Hindlimb muscle (tissue), 1 donor: ENCODE measurements at regions not wholly inside any gene's neighbourhood (a gene's known extent, or its start where the extent isn't known, plus 50 kb on each side); places are given as distances from the start of the nearest gene placed in this dataset.
A peak's percentile ranks its signal among the peaks of the same experiment; 100 is the strongest.

Source experiments
- DNase-seq: peaks from one replicate; pipeline ENCODE4 v3.0.0-alpha.2; 2013

DNA sequence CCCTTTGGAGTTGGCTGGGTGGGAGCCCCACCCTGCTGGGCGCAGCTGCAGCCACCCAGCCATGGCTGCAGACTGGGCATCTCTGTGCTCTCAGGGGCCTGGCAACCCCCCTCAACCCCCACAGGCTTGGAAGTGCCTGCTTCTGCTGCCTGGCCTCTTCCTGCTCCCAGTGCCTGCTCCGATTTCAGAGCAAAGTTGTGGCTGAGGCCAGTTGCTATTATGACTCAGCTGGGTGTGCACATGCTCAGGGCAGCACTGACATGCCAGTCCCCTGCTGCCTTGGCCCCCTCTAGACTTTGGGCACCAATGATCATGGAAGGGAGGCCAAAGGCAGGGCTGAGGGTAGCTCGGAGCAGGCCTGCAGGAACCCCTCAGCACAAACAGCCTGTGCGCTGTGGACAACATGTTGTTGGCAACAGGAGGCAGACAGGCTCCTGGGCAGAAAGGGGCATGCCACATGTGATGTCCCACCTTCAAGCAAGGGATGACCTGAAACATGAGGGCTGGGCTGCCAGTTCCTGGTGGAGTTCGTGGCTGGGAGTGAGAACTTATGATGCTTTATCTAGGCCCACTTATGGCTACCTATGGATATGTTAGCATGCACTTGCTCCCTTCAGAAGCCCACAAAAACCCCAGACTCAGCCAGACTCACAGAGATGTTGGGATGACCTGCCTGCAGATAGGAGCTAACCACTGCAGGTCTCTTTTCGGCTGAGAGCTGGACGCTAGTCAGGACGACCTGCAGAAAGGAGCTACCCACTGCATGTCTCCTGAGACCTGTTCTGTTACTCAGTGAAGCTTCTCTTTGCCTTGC, 96.4 kb upstream of the AMOTL1 start:
- DNase-seq: no peak

DNA sequence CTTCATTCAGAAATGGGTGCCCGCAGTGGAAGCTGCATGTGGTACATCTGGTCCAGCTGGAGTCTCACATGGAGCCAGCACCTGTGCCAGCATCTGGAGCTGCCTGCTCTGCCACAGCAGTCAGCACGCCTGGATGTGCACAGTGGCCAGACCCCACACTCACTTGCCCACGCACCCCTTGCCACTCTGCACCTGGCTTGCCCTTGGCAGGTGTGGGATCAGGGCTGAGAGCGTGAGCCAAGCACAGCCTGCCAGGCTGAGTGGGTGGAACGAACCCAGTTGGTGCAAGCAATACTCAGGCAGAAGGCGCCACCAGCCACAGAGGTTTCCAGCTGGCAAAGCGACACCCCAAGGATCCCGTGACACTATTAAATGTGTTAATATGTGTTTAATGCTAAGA, 95.5 kb upstream of the AMOTL1 start:
- DNase-seq: no peak

DNA sequence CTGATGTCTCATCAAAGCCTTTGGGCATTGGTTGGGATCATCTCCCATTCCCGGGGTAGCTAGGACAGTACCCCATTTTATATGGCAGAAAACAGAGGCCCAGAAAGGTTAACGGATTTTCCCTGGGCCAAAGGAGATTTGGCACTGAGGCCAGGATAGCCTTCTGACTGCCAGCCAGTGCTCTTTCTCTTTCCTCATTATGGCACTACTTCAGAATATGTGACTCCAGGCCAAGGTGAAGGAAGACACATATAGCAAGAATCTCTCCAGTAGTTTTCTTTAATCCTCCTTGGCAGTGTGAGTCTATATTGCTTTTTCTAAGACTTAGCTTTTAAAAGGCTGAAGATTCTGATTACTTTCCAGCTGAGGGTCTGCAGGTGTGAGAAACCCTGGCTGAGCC, 94.8 kb upstream of the AMOTL1 start:
- DNase-seq: peak; percentile 28

DNA sequence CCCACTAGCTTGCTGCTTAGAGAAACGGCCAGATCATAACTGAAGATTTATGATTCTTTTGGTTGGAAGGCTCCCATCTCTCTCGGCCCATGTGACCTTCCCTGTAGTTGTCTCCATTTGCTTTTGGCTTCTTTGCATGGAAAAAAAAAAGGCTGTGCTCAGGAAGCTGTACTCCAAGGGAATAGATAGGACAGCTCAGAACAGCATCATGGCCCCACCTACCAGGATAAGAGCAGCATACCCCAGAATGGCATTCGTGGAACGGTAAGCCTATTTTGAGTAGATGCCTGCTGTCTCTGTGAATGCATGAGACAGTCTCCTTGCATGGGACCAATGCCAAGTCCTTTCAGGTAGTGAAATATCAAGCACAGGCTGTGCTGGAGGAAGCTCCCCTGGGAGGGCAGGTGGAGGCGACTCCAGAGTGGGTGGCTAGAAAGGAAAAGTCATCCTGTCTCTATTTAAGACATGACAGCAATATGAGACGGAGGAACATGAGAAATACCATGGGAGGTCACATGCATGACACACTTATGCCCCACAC, 94.1 kb upstream of the AMOTL1 start:
- DNase-seq: peak; percentile 68

DNA sequence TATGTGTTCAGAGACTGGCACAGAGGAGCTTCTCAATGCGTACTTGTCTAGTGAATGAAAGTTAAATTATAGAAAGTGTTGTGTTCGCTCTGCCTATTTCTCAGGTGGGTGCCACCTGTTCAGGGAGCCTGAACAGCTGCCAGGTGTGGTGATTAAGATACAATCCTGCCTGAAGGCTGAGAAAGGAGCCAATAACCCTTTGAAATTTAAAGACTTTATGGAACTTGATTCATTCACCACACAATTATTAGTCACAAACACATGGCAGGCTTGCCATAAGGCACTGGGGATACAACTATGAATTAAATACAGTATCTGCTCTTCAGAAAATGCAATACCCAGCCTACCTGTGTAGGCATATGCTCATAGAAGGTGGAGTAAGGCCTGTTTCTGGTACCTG, 92.9 kb upstream of the AMOTL1 start:
- no peak for DNase-seq

DNA sequence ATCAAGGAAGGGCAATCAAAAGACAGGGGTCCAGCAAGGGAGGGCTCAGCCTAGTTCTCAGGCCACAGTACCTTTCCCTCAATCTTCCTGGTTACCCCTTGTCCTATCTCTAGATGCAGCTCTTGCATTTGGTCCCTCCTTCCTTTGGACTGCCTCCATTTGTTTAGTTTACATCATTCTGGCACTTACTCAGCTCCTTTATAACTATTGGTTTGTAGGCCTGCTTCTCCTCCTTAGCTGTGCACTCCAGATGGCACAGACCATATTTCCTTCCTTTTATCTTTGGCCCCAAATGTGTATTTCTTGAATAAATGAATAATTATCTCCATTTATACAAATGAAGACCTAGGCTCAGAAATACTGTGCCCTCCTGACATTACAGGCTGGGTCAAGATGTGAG, 92.3 kb upstream of the AMOTL1 start:
- DNase-seq: no peak

DNA sequence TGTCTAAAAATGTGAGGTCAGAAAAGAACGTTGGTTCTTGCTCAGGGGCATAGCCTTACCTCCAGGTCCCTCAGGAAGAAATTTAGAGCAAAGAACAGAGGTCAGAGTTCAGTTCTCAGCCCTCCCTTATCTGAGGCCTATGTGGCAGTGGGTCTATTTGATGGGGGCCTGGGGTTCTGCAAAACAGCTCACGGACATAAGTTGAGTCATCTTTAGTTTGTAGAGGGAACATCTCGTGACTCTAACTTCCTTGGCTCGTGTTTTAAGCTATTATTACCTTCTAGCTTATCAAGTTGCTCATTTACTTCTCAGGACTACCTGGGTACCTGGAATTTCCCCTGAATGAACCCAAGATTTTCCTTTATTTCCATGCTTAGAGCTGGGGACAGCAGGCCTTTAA, 91.3 kb upstream of the AMOTL1 start:
- DNase-seq: no peak

DNA sequence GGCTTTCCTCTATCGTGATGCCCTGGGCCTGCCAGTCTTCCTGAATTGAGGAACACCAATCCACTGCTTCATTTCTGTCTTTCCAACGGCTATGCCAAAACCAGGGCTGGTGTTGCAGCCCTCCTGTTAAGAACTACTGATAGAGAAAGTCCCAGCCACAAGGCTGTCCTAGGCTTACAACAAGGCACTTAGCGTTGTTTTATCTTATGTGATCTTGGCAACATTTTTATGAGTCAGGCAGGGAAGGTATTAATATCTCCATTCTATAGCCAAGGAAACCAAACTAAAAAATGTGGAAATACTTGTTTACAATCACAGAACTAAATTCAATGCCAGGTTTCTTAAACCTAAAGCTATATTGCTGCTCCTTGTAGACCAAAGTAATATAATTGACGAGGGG, 89.9 kb upstream of the AMOTL1 start:
- DNase-seq: no peak

DNA sequence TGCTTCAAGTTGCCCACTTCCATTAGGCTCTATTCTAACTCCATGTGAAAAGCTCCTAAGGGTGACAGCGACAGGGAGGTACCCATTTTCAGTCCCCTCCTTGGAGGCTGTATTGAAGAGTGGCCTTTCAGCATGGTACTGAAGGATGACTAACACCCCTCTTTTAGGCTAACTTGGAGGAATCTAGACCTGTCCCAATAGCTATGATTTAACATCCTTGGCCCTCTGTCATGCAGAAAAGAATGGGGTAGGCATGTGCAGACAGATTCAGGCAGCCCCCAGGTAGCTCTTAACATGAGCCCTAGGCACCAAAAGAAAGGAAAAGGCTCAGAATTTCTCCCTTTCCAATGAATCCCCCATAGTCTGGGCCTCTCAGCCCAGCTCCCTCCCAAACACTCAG, 89.3 kb upstream of the AMOTL1 start:
- no peak for DNase-seq

DNA sequence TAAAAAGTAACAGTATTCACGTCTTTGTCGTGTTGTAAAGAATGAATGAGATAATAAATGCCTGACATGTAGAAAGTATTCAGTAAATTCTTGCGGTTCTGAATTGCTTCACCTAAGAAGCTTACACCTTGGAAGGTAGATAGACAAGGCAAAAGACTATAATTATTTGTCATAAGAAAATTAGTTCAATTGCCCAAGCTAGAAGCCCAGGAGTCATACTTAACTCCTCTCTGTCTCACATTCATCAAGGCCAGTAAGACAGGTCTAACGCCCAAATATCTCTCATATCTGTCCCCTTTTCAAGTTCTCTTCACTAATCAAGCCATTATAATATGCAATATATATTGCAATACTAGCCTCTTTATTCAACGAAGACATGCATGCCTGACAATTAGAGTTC, 87.7 kb upstream of the AMOTL1 start:
- no peak for DNase-seq

DNA sequence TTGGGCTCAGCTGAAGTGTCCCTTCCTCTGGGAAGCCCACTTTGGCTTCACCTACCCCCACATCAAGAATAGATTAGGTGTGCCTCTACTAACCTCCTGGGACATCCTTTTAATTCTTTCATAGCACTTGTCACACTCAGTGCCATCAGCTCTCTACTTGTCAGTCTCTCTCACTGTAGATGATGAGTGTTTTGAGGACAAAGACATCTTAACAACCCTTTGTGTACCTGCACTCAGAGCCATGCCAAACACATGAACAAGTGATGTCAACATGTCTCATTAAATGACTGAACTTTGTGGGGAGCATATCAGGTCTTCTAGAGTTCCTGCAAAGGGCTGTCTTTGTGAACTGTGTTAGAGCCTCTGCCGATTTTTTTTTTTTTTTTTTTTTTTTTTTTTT, 87.0 kb upstream of the AMOTL1 start:
- DNase-seq: no peak

DNA sequence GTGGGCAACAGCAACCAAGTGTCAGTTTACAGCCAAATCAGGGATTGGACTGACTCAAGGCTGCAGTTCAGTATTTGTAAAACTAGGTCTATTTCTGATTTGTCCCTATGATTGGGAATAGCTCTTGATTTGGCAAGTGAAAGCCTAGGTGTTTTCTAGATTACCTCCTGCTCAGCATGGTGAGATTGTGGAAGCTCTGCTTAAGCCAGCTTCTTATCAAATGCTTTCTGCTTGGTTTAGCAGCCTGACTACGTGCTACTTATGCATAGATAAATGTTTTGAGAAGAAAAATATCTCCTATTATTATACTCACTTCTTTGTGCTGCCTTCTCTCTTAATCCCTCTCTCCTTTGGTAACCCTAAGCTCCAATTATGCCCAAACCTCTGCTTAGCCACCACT, 86.3 kb upstream of the AMOTL1 start:
- no peak for DNase-seq

DNA sequence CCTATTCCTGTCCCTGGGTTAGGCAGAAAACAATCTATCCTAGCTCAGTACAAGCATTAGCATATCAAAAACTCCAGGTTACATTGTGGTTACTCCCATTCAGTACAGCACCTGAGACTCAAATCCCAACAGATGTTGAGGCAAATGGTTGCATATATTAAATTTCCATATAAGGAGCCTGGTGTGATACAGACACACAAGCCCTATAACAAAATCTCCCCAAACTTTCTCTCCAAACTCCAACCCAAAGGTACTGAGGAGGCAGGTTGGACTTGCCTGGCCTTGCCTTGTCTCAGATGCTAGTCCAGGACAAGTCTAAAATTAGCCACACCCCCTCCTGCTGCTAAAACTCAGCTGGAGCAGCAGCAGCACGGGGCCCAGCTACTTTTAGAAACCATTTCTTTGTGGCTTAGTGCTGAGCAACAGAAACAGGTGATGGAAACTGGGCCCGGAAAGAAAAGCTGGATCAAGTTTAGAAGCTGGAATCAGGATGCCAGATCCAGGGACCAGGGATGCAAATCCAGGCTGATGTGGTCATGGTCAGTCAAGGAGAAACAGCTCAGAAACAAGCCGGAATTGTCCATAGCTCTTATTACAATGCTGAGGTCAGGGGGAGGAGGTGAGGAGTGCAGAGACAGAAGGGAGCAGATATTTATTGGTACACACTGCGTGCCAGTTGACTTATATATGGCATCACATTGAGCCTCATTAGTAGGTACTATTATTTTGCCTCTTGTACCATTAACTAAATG, 73.7 kb upstream of the AMOTL1 start:
- no peak for DNase-seq

DNA sequence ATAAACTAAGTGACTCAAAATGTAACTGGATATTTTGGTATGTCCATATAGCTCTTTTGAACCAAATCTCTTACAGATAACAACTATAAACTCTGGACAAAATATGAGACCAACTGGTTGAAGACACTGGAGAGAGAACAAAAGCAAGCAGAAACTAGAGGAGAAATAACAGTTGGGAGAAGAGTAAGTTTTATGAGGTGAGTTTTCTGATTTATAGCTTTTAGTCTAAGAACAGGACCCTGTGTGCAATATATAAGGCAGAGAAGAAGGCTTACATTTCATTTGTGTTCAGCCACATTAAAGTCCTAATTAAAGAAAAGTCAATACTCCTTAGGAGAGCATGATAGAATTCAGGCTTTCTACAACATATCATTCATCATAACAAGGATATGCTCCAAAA, 71.0 kb upstream of the AMOTL1 start:
- no peak for DNase-seq

DNA sequence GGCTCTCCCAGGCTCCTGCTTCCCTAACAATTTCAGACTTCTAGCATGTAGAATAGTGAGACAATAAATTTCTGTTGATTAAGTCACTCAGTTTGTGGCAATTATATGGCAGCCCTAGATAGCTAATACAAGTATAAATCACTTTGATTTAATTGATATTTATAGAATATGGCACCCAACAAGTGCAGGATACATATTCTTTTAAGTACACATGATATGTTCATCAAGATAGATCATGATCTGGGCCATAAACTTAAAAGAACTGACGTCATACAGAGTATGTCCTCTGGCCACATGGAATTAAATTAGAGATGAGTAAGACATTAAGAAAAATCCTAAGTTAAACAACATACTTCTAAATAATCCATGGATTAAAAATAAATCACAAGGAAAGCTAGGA, 67.5 kb upstream of the AMOTL1 start:
- no peak for DNase-seq

DNA sequence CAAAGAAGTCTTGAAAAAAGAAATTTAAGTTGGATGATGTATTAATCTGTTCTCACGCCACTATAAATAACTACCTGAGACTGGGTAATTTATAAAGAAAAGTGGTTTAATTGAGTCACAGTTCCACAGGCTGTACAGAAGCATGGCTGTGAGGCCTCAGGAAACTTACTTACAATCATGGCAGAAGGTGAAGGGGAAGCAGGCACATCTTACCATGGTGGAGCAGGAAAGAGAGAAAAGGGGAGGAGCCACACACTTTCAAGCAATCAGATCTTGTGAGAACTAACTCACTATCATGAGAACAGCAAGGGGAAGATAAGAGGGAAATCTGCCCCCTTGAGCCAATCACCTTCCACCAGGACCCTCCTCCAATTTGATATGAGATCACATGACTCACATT, 65.7 kb upstream of the AMOTL1 start:
- DNase-seq: no peak

DNA sequence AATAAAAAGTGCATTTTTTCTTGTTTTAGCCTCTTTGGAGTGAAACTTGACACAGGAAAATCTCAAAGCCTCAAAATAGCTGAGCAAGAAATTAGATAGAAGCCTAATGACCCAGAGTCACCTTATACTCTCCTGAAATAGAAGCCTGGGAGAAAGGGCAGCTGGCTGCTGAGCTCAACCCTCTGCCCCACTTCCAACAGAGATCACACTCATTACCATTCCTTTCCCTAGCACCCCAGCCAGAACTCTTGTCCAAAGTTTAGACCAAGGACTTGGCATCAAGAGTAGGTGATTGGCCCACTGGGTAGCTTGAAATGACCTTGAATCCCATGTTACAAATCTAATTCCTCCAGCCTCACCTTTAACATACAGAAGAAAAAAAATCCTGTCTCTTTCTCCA, 62.7 kb upstream of the AMOTL1 start:
- no peak for DNase-seq

DNA sequence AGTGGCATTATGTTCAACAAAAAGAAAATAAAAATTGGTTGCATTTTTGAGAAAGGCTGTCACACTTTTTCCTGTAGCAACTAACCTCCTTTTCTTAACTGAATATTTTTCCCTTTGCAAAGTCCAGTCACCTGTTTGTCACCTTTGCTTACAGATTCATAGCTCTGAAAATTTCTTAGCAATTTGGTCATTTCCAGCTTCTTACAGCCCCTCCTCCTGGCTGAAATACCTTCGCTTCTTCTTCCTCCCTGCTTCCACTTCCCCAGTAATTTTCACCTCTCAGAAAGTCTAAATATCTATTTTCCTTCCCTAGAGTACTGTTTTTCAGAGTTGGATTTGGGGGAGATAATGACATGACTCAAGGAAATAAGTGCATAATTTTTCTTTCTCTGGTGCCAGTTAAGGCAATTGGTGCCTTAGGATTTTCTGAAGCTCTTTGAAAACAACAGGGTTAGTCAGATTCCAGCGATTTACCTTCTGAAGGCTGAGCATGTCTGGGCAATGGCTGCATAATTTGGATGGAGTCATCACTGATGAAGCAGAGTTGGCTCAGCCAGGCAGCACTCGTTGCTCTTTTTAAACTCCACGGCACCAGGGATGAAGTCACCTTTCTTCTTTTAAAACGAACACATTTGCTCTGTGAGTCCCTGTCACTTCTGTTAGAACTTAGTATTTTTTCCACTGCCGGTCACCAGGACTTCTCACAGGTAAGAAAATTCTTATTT, 62.1 kb upstream of the AMOTL1 start:
- DNase-seq: no peak

DNA sequence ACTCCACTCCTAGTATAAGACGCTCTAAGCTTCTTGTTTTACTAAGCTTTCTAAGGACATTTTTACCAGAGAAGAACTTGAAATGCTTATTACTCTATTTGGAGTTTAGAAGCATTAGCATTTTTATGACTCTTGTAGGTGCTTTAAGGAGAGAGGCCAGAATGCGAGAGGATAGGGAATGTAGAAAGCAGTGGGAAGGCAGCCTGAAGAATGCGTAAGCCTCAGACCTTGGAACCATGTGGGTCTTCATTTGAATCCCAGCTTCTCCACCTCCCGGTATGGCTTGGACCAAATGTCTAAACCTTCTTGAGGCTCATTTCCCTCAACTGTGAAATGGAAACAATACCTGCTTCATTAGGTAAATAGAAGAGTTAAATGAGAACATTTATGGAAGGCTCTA, 60.0 kb upstream of the AMOTL1 start:
- no peak for DNase-seq

DNA sequence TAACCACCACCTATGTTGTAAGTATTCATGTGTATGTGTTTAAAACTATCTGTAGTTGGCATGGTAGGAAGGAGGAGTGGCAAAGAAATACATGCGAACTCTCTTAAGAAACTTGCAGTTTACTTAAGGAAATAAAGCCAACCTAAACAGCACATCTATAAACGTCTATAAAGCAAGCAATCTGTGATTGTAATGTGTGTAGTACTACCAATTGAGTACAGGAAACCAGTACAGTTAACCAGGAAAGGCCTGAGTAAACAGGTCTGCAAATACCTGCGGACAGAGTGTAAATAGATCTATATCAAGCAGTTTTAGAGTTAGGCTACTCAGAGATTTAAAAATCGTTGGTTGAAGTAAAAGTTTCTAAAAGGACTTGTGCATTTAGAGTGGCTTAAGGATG, 59.5 kb upstream of the AMOTL1 start:
- DNase-seq: no peak

DNA sequence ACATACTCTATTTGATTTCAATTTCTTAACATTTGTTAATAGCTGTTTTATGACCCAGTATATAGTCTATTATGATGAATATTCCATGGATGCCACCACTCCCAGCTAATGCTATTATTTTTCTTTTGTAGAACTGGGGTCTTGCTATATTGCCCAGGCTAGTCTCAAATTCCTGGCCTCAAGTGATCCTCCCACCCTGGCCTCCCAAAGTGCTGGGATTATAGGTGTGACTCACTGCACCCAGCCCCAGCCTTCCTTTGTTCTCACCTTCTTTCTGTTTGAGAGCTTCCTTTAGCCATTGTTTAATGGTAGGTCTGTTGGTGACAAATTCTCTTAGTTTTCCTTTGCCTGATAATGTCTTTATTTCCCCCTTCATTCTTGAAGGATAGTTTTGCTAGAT, 52.9 kb upstream of the AMOTL1 start:
- DNase-seq: no peak

DNA sequence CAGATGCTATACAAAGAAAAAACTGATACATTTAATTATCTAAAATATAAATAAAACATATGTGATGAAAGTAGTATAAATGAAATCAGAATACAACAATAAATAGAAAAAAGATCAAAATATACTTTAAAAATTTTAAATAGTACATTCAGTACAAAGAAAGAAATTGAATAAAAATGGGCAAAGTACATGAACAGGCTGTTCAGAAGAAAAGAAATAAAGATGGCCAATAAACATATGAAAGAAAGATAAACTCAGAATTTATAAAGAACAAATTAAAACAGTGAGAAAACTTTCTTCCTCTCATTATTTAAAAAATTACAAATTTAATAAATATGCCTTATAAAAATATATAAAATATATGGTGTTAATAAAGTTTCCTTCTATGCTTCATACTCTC, 50.5 kb upstream of the AMOTL1 start:
- DNase-seq: no peak
